H9 (cell line): ENCODE measurements at regions not wholly inside any gene's neighbourhood (a gene's known extent, or its start where the extent isn't known, plus 50 kb on each side); places are given as distances from the start of the nearest gene placed in this dataset.

Source experiments
- DNase-seq: peaks from one replicate; pipeline ENCODE4 v3.0.0-alpha.2; 2017
- H2AFZ ChIP-seq: one replicate; pipeline ENCODE4 v1.6.1; 2013; ENCODE audit warnings: mild to moderate bottlenecking, low read length, control low read depth, moderate library complexity
- H2AK5ac ChIP-seq: 2 replicates; pipeline ENCODE4 v1.6.1; 2013; ENCODE audit warnings: low read length, control low read depth, mixed read lengths; ENCODE audit not compliant: insufficient read length
- H2BK120ac ChIP-seq: one replicate; pipeline ENCODE4 v1.6.1; 2013; ENCODE audit warnings: low read depth, mild to moderate bottlenecking, low read length, control low read depth, inconsistent platforms; ENCODE audit not compliant: poor library complexity, severe bottlenecking
- H2BK12ac ChIP-seq: 2 replicates; pipeline ENCODE4 v1.6.1; 2013; ENCODE audit warnings: low read length, control low read depth, mixed read lengths, low read depth; ENCODE audit not compliant: insufficient read length
- H2BK15ac ChIP-seq: 2 replicates; pipeline ENCODE4 v1.6.1; 2013; ENCODE audit warnings: low read depth, low read length, control low read depth
- H2BK20ac ChIP-seq: one replicate; pipeline ENCODE4 v1.6.1; 2013; ENCODE audit warnings: low read depth, mild to moderate bottlenecking, low read length, control low read depth, inconsistent platforms; ENCODE audit not compliant: poor library complexity, severe bottlenecking
- H2BK5ac ChIP-seq: 2 replicates; pipeline ENCODE4 v1.6.1; 2013; ENCODE audit warnings: low read length, control low read depth, mixed read lengths; ENCODE audit not compliant: insufficient read length
- H3K14ac ChIP-seq: 2 replicates; pipeline ENCODE4 v1.6.1; 2013; ENCODE audit warnings: low read length, control low read depth; ENCODE audit not compliant: insufficient read depth
- H3K18ac ChIP-seq: 2 replicates; pipeline ENCODE4 v1.6.1; 2013; ENCODE audit warnings: low read depth, mild to moderate bottlenecking, mixed read lengths, low read length, control low read depth; ENCODE audit not compliant: insufficient read length
- H3K23ac ChIP-seq: 2 replicates; pipeline ENCODE4 v1.6.1; 2013; ENCODE audit warnings: low read length, control low read depth, mixed read lengths, low read depth; ENCODE audit not compliant: insufficient read length
- H3K23me2 ChIP-seq: 2 replicates; pipeline ENCODE4 v1.6.1; 2013; ENCODE audit warnings: low read depth, mild to moderate bottlenecking, mixed read lengths, low read length, control low read depth; ENCODE audit not compliant: insufficient read length, poor library complexity, severe bottlenecking
- H3K27ac ChIP-seq: 2 replicates; pipeline ENCODE4 v1.5.1; 2013; ENCODE audit warnings: low read length, control low read depth, mixed read lengths, low read depth; ENCODE audit not compliant: insufficient read length
- H3K27me3 ChIP-seq: 2 replicates; pipeline ENCODE4 v1.6.1; 2013; ENCODE audit warnings: low read length, control low read depth, inconsistent platforms; ENCODE audit not compliant: insufficient read depth
- H3K4ac ChIP-seq: 2 replicates; pipeline ENCODE4 v1.6.1; 2013; ENCODE audit warnings: low read depth, mild to moderate bottlenecking, control low read depth, inconsistent platforms, low read length, moderate library complexity
- H3K4me1 ChIP-seq: 2 replicates; pipeline ENCODE4 v1.6.1; 2013; ENCODE audit warnings: low read length, control low read depth, inconsistent platforms; ENCODE audit not compliant: insufficient read depth
- H3K4me2 ChIP-seq: 2 replicates; pipeline ENCODE4 v1.6.1; 2013; ENCODE audit warnings: low read length, control low read depth, mixed read lengths; ENCODE audit not compliant: insufficient read length, insufficient read depth
- H3K56ac ChIP-seq: 2 replicates; pipeline ENCODE4 v1.6.1; 2013; ENCODE audit warnings: low read depth, mild to moderate bottlenecking, mixed read lengths, low read length, control low read depth; ENCODE audit not compliant: insufficient read length
- H3K79me1 ChIP-seq: 2 replicates; pipeline ENCODE4 v1.6.1; 2013; ENCODE audit warnings: low read depth, mild to moderate bottlenecking, moderate library complexity, low read length, control low read depth, inconsistent platforms; ENCODE audit not compliant: insufficient read depth, poor library complexity, severe bottlenecking
- H3K79me2 ChIP-seq: 2 replicates; pipeline ENCODE4 v1.6.1; 2013; ENCODE audit warnings: low read length, control low read depth, inconsistent platforms; ENCODE audit not compliant: insufficient read depth
- H3K9ac ChIP-seq: 2 replicates; pipeline ENCODE4 v1.6.1; 2013; ENCODE audit warnings: low read length, control low read depth, mixed read lengths; ENCODE audit not compliant: insufficient read length; ENCODE audit errors: extremely low read depth
- H3K9me3 ChIP-seq: one replicate; pipeline ENCODE4 v1.6.1; 2013; ENCODE audit warnings: low read depth, low read length, inconsistent platforms; ENCODE audit not compliant: control insufficient read depth
- H3T11ph ChIP-seq: one replicate; pipeline ENCODE4 v1.6.1; 2013; ENCODE audit warnings: mild to moderate bottlenecking, low read length, control low read depth, inconsistent platforms
- H4K20me1 ChIP-seq: one replicate; pipeline ENCODE4 v1.6.1; 2013; ENCODE audit not compliant: control insufficient read depth, insufficient read length, insufficient read depth
- H4K5ac ChIP-seq: 2 replicates; pipeline ENCODE4 v1.6.1; 2013; ENCODE audit warnings: low read depth, mild to moderate bottlenecking, mixed read lengths, low read length, control low read depth; ENCODE audit not compliant: insufficient read length
- H4K8ac ChIP-seq: replicated peaks from 2 replicates; pipeline ENCODE4 v1.6.1; 2013; ENCODE audit warnings: low read length, control low read depth, mixed read lengths, low read depth; ENCODE audit not compliant: insufficient read length
- H4K91ac ChIP-seq: 2 replicates; pipeline ENCODE4 v1.6.1; 2013; ENCODE audit warnings: low read depth, mild to moderate bottlenecking, moderate library complexity, mixed read lengths, low read length, control low read depth; ENCODE audit not compliant: insufficient read length
- H3K27ac Mint-ChIP-seq, 3 experiments: 2 replicates in 2 of 3; 3 replicates in 1 of 3; pipeline ENCODE4 v1.8.0; 2020 to 2021; ENCODE audit warnings: mixed read lengths in 3 of 3, mild to moderate bottlenecking in 1 of 3, moderate library complexity in 1 of 3
- H3K27me3 Mint-ChIP-seq: 2 replicates; pipeline ENCODE4 v1.8.0; 2021; ENCODE audit warnings: low read depth, mild to moderate bottlenecking, moderate library complexity, mixed read lengths
- H3K36me3 Mint-ChIP-seq, 3 experiments: 2 replicates in 2 of 3; 3 replicates in 1 of 3; pipeline ENCODE4 v1.8.0; 2020 to 2021; ENCODE audit warnings: low read depth in 3 of 3, mixed read lengths in 3 of 3; ENCODE audit not compliant: insufficient read depth in 1 of 3
- H3K4me1 Mint-ChIP-seq, 2 experiments: 2 replicates each; pipeline ENCODE4 v1.8.0; 2020; ENCODE audit warnings: mixed read lengths in 2 of 2
- H3K4me3 Mint-ChIP-seq, 2 experiments: 2 replicates in 1 of 2; 3 replicates in 1 of 2; pipeline ENCODE4 v1.8.0; 2020 to 2021; ENCODE audit warnings: mild to moderate bottlenecking in 2 of 2, mixed read lengths in 2 of 2, moderate library complexity in 1 of 2
- H3K9me3 Mint-ChIP-seq, 2 experiments: 2 replicates in 1 of 2; 3 replicates in 1 of 2; pipeline ENCODE4 v1.8.0; 2020; ENCODE audit warnings: mild to moderate bottlenecking in 2 of 2, mixed read lengths in 2 of 2, moderate library complexity in 1 of 2
- CTCF ChIP-seq: fragments of 200-600 bp; sonication (generic); conservative IDR thresholded peaks from 3 replicates; pipeline ENCODE4 v1.8.0; 2021; ENCODE audit warnings: antibody characterized with exemption, mild to moderate bottlenecking
- WGBS: extraction: QIAGEN DNeasy Blood & Tissue Kit; methylation state at CpG from one replicate; pipeline ENCODE4 v1.1.7; 2013; ENCODE audit warnings: missing lambda C conversion rate, low lambda C conversion rate, mixed read lengths; ENCODE audit not compliant: insufficient read length; ENCODE audit errors: extremely low coverage; 5-methylcytosine and 5-hydroxymethylcytosine counted together

- H2AFZ ChIP-seq = no peak overlapping the region
- no peaks in the 10 kb centered on the region for H3K4me1 ChIP-seq
- no peak overlapping the region for H4K91ac ChIP-seq
- no peak overlapping the region for H3K18ac ChIP-seq
- no peak overlapping the region for H3K56ac ChIP-seq
- peaks cover 21% of the 10 kb centered on the region in 2 experiments for H3K4me1 Mint-ChIP-seq
- no peak overlapping the region for H2BK5ac ChIP-seq
- no peaks in the 10 kb centered on the region for H3K79me2 ChIP-seq
- no peak overlapping the region for H2BK15ac ChIP-seq
- no peak overlapping the region for H3K27ac Mint-ChIP-seq
- H3K9me3 ChIP-seq = no peaks in the 10 kb centered on the region
- no peak overlapping the region for H3K14ac ChIP-seq
- H2BK12ac ChIP-seq = no peak overlapping the region
- no peak overlapping the region for H3K4me3 Mint-ChIP-seq
- no peak overlapping the region for H3T11ph ChIP-seq
- H3K9ac ChIP-seq = no peak overlapping the region
- no peak overlapping the region for H2BK20ac ChIP-seq
- no CpG with 5 or more reads among the region's 2 CpGs for WGBS
- H2BK120ac ChIP-seq = no peak overlapping the region
- no peak overlapping the region for H4K5ac ChIP-seq
- no peak for TF ChIP-seq CTCF
- H4K20me1 ChIP-seq = no peaks in the 10 kb centered on the region
- peaks cover 11 to 22% (median 13%) of the 10 kb centered on the region in 3 experiments for H3K36me3 Mint-ChIP-seq
- no peak overlapping the region for H2AK5ac ChIP-seq
- no peak overlapping the region for H3K4ac ChIP-seq
- H4K8ac ChIP-seq = no peak overlapping the region
- DNase-seq = no peak
- H3K79me1 ChIP-seq = no peaks in the 10 kb centered on the region
- H3K27me3 ChIP-seq = no peaks in the 10 kb centered on the region
- no peak overlapping the region for H3K4me2 ChIP-seq
- H3K27ac ChIP-seq = no peak overlapping the region
- no peak overlapping the region for H3K23ac ChIP-seq
- H3K9me3 Mint-ChIP-seq = peaks cover 18 to 23% of the 10 kb centered on the region in 2 experiments
- H3K23me2 ChIP-seq = no peaks in the 10 kb centered on the region
- H3K27me3 Mint-ChIP-seq = no peaks in the 10 kb centered on the region
Measured at GRCh38 chr5:82881571-82882174, 195.5 kb downstream of the TMEM167A start.
